Prostate gland (tissue), 2 donors: ENCODE measurements at regions not wholly inside any gene's neighbourhood (a gene's known extent, or its start where the extent isn't known, plus 50 kb on each side); places are given as distances from the start of the nearest gene placed in this dataset.

Experiments used
- DNase-seq: peaks from one replicate; pipeline ENCODE4 v3.0.0-alpha.2; 2019; ENCODE audit warnings: low spot score
- H3K27ac ChIP-seq, 2 donors: fragments of 200-600 bp; sonication (generic); 2 replicates each; pipeline ENCODE4 v1.5.1; 2017 to 2019
- H3K27me3 ChIP-seq: fragments of 200-600 bp; sonication (generic); replicated peaks from 2 replicates; pipeline ENCODE4 v1.5.1; 2019; ENCODE audit not compliant: insufficient read depth
- H3K36me3 ChIP-seq, 2 donors: fragments of 200-600 bp; sonication (generic); 1 replicate in 1 of 2; 2 replicates in 1 of 2; pipeline versions ENCODE4 v1.5.1 to v1.8.1; 2017 to 2019
- H3K4me1 ChIP-seq: fragments of 200-600 bp; sonication (generic); replicated peaks from 2 replicates; pipeline ENCODE4 v1.5.1; 2019
- H3K4me3 ChIP-seq, 2 donors: fragments of 200-600 bp; sonication (generic); 2 replicates each; pipeline ENCODE4 v1.5.1; 2017 to 2019
- H3K9me3 ChIP-seq: fragments of 200-600 bp; sonication (generic); 2 replicates; pipeline ENCODE4 v1.5.1; 2017
- CTCF ChIP-seq, 4 experiments: fragments of 200-600 bp in 2 of 4; fragments of 450-650 bp in 2 of 4; sonication (generic) in 2 of 4; IDR thresholded peaks; 1 replicate in 3 of 4; 2 replicates in 1 of 4; pipeline ENCODE4 v1.5.1; 2016 to 2019; ENCODE audit warnings: antibody characterized with exemption in 4 of 4, mild to moderate bottlenecking in 2 of 4, moderate library complexity in 2 of 4
- POLR2A ChIP-seq: fragments of 450-650 bp; IDR thresholded peaks from one replicate; pipeline ENCODE4 v1.6.1; 2016; ENCODE audit warnings: antibody characterized with exemption, mild to moderate bottlenecking
- POLR2AphosphoS5 ChIP-seq: sonication (generic); formaldehyde crosslinking; IDR thresholded peaks from one replicate; pipeline ENCODE4 v1.6.1; 2017; ENCODE audit warnings: antibody characterized with exemption
- WGBS: methylation state at CpG from one replicate; pipeline ENCODE4 v1.1.5; 2018; 5-methylcytosine and 5-hydroxymethylcytosine counted together
- intact Hi-C: fragments of 100-400 bp; cut with DNase I; formaldehyde crosslinking; loops from one replicate; pipeline ENCODE4 v1.14.2; 2022

DNA sequence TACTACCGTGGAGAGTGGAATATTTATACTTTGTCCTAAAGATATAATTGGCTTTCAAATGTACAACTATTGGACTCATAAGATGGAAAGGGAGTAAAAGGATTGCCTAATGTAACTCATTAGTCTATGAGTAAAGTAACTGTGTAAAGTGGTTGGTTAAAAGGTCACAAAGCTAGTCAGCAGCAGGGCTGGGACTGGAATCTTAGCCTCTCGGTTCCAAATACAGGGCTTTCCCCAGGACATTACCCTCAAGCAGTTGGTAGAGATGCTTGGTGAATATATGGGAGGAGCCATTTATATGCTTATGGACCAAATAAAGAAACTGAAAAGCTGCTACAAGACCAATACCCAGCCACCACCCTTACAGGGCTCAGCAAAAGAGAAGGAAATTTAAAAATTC is 283.7 kb downstream of the HLX start:
- TF ChIP-seq POLR2AphosphoS5: no peak
- no peak for TF ChIP-seq POLR2A
- no peak for TF ChIP-seq CTCF (IDR thresholded peaks at IDR 0.05)
- no peaks in the 10 kb centered on the region for H3K27me3 ChIP-seq
- intact Hi-C loops: no loop called here
- DNase-seq: no peak
- no peaks in the 10 kb centered on the region for H3K4me1 ChIP-seq
- H3K9me3 ChIP-seq: no peaks in the 10 kb centered on the region
- H3K36me3 ChIP-seq: no peaks in the 10 kb centered on the region
- WGBS: 90% methylated on average over 2 of the region's 2 CpGs
- H3K27ac ChIP-seq: no peak overlapping the region
- H3K4me3 ChIP-seq: no peak overlapping the region

DNA sequence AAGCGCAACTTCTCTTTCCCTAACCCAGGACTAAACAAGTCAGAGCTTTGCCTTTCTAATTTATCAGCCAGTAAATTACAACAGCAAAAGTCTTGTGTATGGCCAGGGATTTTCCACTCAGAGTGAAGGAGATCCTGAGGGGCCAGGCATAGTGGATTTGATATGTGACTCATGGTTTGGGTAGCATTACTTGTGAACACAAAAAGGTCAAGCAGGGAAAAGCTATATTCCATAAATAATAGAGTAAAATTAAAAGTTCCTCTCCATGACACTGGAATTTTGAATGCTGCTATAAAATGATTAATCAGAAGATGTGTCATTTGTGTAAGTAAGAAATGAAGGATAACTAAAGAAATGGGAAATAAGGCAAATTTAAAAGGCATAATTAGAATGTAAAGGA is 284.8 kb downstream of the HLX start:
- DNase-seq: no peak
- Histone ChIP-seq H3K27me3 (no peaks in the 10 kb centered on the region), H3K36me3 (no peaks in the 10 kb centered on the region), H3K27ac (no peak overlapping the region), H3K9me3 (no peaks in the 10 kb centered on the region), H3K4me1 (no peaks in the 10 kb centered on the region), H3K4me3 (no peak overlapping the region)
- TF ChIP-seq POLR2AphosphoS5: no peak
- no peak for TF ChIP-seq CTCF (IDR thresholded peaks at IDR 0.05)
- no peak for TF ChIP-seq POLR2A
- WGBS: 43% methylated on average over 1 of the region's 1 CpG
- intact Hi-C loops: no loop called here

- no peak for TF ChIP-seq POLR2A
- TF ChIP-seq CTCF (IDR thresholded peaks at IDR 0.05): no peak
- no peak for TF ChIP-seq POLR2AphosphoS5
- WGBS: 81% methylated on average over 4 of the region's 4 CpGs
- H3K4me3 ChIP-seq: no peak overlapping the region
- H3K27me3 ChIP-seq: no peaks in the 10 kb centered on the region
- H3K4me1 ChIP-seq: no peaks in the 10 kb centered on the region
- no peaks in the 10 kb centered on the region for H3K9me3 ChIP-seq
- DNase-seq: no peak
- intact Hi-C loops: no loop called here
- no peaks in the 10 kb centered on the region for H3K36me3 ChIP-seq
- H3K27ac ChIP-seq: no peak overlapping the region
These were observed 286.0 kb downstream of the HLX start for GRCh38 chr1:221164951-221165838.

- no peaks in the 10 kb centered on the region for H3K27me3 ChIP-seq
- WGBS: 66% methylated on average over 7 of the region's 7 CpGs
- no peaks in the 10 kb centered on the region for H3K4me1 ChIP-seq
- H3K36me3 ChIP-seq: no peaks in the 10 kb centered on the region
- intact Hi-C loops: no loop called here
- no peak overlapping the region for H3K4me3 ChIP-seq
- H3K27ac ChIP-seq: no peak overlapping the region
- DNase-seq: no peak
- TF ChIP-seq POLR2AphosphoS5: no peak
- TF ChIP-seq CTCF (IDR thresholded peaks at IDR 0.05): no peak
- no peak for TF ChIP-seq POLR2A
- H3K9me3 ChIP-seq: no peaks in the 10 kb centered on the region
These were observed 286.7 kb downstream of the HLX start for GRCh38 chr1:221165839-221166500.
